Breast epithelium (tissue), 4 donors: ENCODE measurements at regions not wholly inside any gene's neighbourhood (a gene's known extent, or its start where the extent isn't known, plus 50 kb on each side); places are given as distances from the start of the nearest gene placed in this dataset.
A peak's percentile ranks its signal among the peaks of the same experiment; 100 is the strongest.

Experiments used
- DNase-seq, 2 donors: peaks; one replicate each; pipeline ENCODE4 v3.0.0-alpha.2; 2019; ENCODE audit warnings: low spot score in 2 of 2
- H3K27ac ChIP-seq, 2 donors: fragments of 200-600 bp; sonication (generic) in 1 of 2; one replicate each; pipeline ENCODE4 v1.5.1; 2016 to 2019; ENCODE audit warnings: mild to moderate bottlenecking in 1 of 2
- H3K27me3 ChIP-seq, 2 donors: fragments of 200-600 bp; sonication (generic) in 1 of 2; one replicate each; pipeline versions ENCODE4 v1.5.1 to v1.6.0; 2017 to 2019; ENCODE audit warnings: control low read depth in 1 of 2, mild to moderate bottlenecking in 1 of 2
- H3K36me3 ChIP-seq: fragments of 200-600 bp; one replicate; pipeline ENCODE4 v1.5.1; 2019
- H3K4me1 ChIP-seq, 2 donors: fragments of 200-600 bp; sonication (generic); one replicate each; pipeline ENCODE4 v1.5.1; 2016 to 2019; ENCODE audit warnings: control low read depth in 1 of 2
- H3K4me3 ChIP-seq, 3 donors: fragments of 200-600 bp; sonication (generic); 1 replicate in 2 of 3; 2 replicates in 1 of 3; pipeline ENCODE4 v1.5.1; 2016 to 2019; ENCODE audit warnings: mild to moderate bottlenecking in 3 of 3, moderate library complexity in 2 of 3
- H3K9me3 ChIP-seq, 2 donors: fragments of 200-600 bp; sonication (generic) in 1 of 2; one replicate each; pipeline ENCODE4 v1.5.1; 2016 to 2019; ENCODE audit warnings: control low read depth in 1 of 2
- CTCF ChIP-seq, 3 donors: fragments of 450-650 bp; IDR thresholded peaks; one replicate each; pipeline ENCODE4 v1.5.1; 2016 to 2017; ENCODE audit warnings: antibody characterized with exemption in 3 of 3, mild to moderate bottlenecking in 3 of 3, moderate library complexity in 3 of 3
- POLR2A ChIP-seq: fragments of 450-650 bp; IDR thresholded peaks from one replicate; pipeline ENCODE4 v1.6.1; 2016; ENCODE audit warnings: antibody characterized with exemption, mild to moderate bottlenecking, moderate library complexity
- POLR2AphosphoS5 ChIP-seq, 3 donors: sonication (generic); formaldehyde crosslinking; IDR thresholded peaks; one replicate each; pipeline ENCODE4 v1.6.1; 2017; ENCODE audit warnings: antibody characterized with exemption in 3 of 3
- intact Hi-C: fragments of 100-400 bp; cut with DNase I; formaldehyde crosslinking; loops from one replicate; pipeline ENCODE4 v1.15.1; 2023; ENCODE audit warnings: low total_unique reads

DNA sequence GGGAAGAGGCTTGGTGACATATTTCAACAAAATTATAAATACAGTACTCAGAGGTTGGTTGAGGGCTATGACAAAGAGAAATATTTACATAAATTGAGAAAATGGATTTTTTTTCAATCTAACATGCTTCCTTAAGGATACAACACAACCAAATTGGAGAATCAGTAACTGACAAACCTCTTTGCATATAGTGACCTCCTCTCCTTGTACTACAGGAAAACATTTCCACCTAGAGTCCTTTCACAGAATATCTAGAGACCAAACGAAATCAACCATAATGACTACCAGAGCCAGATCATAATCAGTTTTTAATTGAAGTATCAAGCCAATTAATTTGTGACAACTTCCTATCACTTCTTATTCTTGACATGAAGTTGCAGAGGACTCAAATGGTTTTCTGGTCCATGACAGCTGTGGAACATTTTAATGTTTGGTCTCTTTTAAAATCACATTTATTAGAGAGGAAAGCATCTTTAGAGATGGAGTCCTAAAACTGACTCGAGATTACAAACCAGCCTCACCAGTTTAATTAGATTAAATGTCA is 1636.5 kb upstream of the C9orf72 start:
- no peak overlapping the region for H3K4me3 ChIP-seq
- DNase-seq: no peak
- intact Hi-C loops: loop anchor here (5.0 kb wide), 1 partner anchor 928 kb away; no protein-coding TSS in a partner anchor
- no peak overlapping the region for H3K27ac ChIP-seq
- H3K9me3 ChIP-seq: no peaks in the 10 kb centered on the region
- no peak for TF ChIP-seq POLR2AphosphoS5 (IDR thresholded peaks at IDR 0.05)
- TF ChIP-seq POLR2A: no peak
- no peak for TF ChIP-seq CTCF (IDR thresholded peaks at IDR 0.05)
- H3K36me3 ChIP-seq: no peaks in the 10 kb centered on the region
- H3K4me1 ChIP-seq: peaks cover 0 to 6% of the 10 kb centered on the region in 2 donors
- H3K27me3 ChIP-seq: peaks cover 4 to 29% of the 10 kb centered on the region in 2 donors

GRCh38 chr9:29211003-29211579 is 1637.8 kb upstream of the C9orf72 start:
- H3K4me3 ChIP-seq: no peak overlapping the region
- H3K4me1 ChIP-seq: peaks cover 0 to 6% of the 10 kb centered on the region in 2 donors
- H3K27ac ChIP-seq: no peak overlapping the region
- no peak for TF ChIP-seq POLR2AphosphoS5 (IDR thresholded peaks at IDR 0.05)
- no peak for TF ChIP-seq CTCF (IDR thresholded peaks at IDR 0.05)
- TF ChIP-seq POLR2A: no peak
- H3K27me3 ChIP-seq: peaks cover 4 to 41% of the 10 kb centered on the region in 2 donors
- H3K36me3 ChIP-seq: no peaks in the 10 kb centered on the region
- DNase-seq: no peak
- H3K9me3 ChIP-seq: no peaks in the 10 kb centered on the region
- intact Hi-C loops: no loop called here

- Histone ChIP-seq H3K27ac (no peak overlapping the region), H3K27me3 (peaks cover 4 to 48% of the 10 kb centered on the region in 2 donors), H3K4me3 (peak overlapping the region; percentile 17 to 69 (median 46)), H3K9me3 (no peaks in the 10 kb centered on the region), H3K4me1 (peaks cover 0 to 6% of the 10 kb centered on the region in 2 donors), H3K36me3 (no peaks in the 10 kb centered on the region)
- TF ChIP-seq POLR2A: no peak
- peak in 1 of 3 donors; percentile 60 for TF ChIP-seq CTCF (IDR thresholded peaks at IDR 0.05)
- DNase-seq: no peak
- intact Hi-C loops: no loop called here
Measured at GRCh38 chr9:29211580-29212396, 1638.5 kb upstream of the C9orf72 start.

- H3K4me3 ChIP-seq: peak overlapping the region; percentile 17 to 69 (median 46)
- TF ChIP-seq POLR2AphosphoS5 (IDR thresholded peaks at IDR 0.05) (no peak), CTCF (IDR thresholded peaks at IDR 0.05) (no peak), POLR2A (no peak)
- peaks cover 4 to 57% of the 10 kb centered on the region in 2 donors for H3K27me3 ChIP-seq
- H3K36me3 ChIP-seq: no peaks in the 10 kb centered on the region
- no peak for DNase-seq
- H3K27ac ChIP-seq: no peak overlapping the region
- intact Hi-C loops: no loop called here
- H3K4me1 ChIP-seq: peaks cover 0 to 6% of the 10 kb centered on the region in 2 donors
- H3K9me3 ChIP-seq: no peaks in the 10 kb centered on the region
Measured at GRCh38 chr9:29212397-29213387, 1639.4 kb upstream of the C9orf72 start.
